ENCODE measurements at regions not wholly inside any gene's neighbourhood (a gene's known extent, or its start where the extent isn't known, plus 50 kb on each side); places are given as distances from the start of the nearest gene placed in this dataset.

DNA sequence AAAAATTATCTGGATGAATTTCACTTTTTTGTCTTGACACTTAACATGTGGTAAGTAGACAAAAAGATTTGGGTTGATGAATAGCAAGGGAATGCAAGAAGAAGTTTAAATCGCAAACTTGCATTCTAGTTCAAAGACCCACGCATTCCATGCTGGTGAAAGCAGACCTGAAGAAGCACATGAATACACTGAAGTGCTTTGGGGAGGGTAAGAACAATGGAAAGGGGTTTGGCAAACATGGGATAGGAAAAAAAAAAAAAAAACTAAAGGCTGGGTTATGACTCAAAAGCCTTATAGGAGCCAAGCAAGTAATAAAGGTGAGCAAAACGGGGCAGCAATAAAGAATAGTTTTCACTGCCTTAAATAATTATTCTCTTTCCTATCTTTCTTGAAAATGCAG, 450.2 kb downstream of the LMO4 start:
- no peak for TF ChIP-seq CTCF (IDR thresholded peaks at IDR 0.05 in 4 of 5, conservative IDR thresholded peaks at IDR 0.05 in 1 of 5)
- TF ChIP-seq POLR2A (IDR thresholded peaks at IDR 0.05): no peak

Measured in gastrocnemius medialis (tissue), 4 donors.